A673 (cell line): ENCODE measurements at regions not wholly inside any gene's neighbourhood (a gene's known extent, or its start where the extent isn't known, plus 50 kb on each side); places are given as distances from the start of the nearest gene placed in this dataset.
A peak's percentile ranks its signal among the peaks of the same experiment; 100 is the strongest.

Experiments used
- BruUV-seq: library from RNA; stranded (reverse); fragments of 400-500 nt; replicated peaks from 2 replicates; lab custom pipeline; 2021; lab: Mats Ljungman, UMichigan
- CTCF ChIA-PET: fragments of 300-600 bp; sonication (Branson Sonifier 250); formaldehyde crosslinking; loops from one replicate; lab custom pipeline; 2022; ENCODE audit warnings: antibody characterized with exemption; lab: Charles Lee
- POLR2A ChIA-PET: fragments of 300-600 bp; sonication (Branson Sonifier 250); formaldehyde crosslinking; loops from one replicate; lab custom pipeline; 2022; ENCODE audit warnings: antibody characterized with exemption; ENCODE audit not compliant: low non-redundant PET; lab: Charles Lee
- DNase-seq: peaks from one replicate; pipeline ENCODE4 v3.0.0-alpha.2; 2015; ENCODE audit warnings: low spot score
- H3K27ac ChIP-seq: fragments of 200-600 bp; sonication (generic); 2 replicates; pipeline ENCODE4 v1.5.1; 2016; ENCODE audit warnings: mixed run types, low read depth, mild to moderate bottlenecking, mixed read lengths, antibody characterized with exemption, low read length; ENCODE audit not compliant: poor library complexity, severe bottlenecking
- H3K27me3 ChIP-seq: fragments of 200-600 bp; sonication (generic); replicated peaks from 2 replicates; pipeline ENCODE4 v1.6.1; 2017; ENCODE audit warnings: mixed run types, low read depth, mild to moderate bottlenecking, mixed read lengths, antibody characterized with exemption, low read length; ENCODE audit not compliant: insufficient read depth, poor library complexity
- H3K36me3 ChIP-seq: fragments of 200-600 bp; sonication (generic); 2 replicates; pipeline ENCODE4 v1.6.1; 2016; ENCODE audit warnings: mixed run types, mild to moderate bottlenecking, mixed read lengths, antibody characterized with exemption, low read length; ENCODE audit not compliant: insufficient read depth, poor library complexity, severe bottlenecking
- H3K4me1 ChIP-seq: fragments of 200-600 bp; sonication (generic); 2 replicates; pipeline ENCODE4 v1.6.1; 2017; ENCODE audit warnings: mixed run types, mild to moderate bottlenecking, mixed read lengths, antibody characterized with exemption, low read length; ENCODE audit not compliant: insufficient read depth, poor library complexity, severe bottlenecking
- H3K4me3 ChIP-seq: fragments of 200-600 bp; sonication (generic); 2 replicates; pipeline ENCODE4 v1.5.1; 2016; ENCODE audit warnings: low read depth, mixed run types, mild to moderate bottlenecking, mixed read lengths, low read length; ENCODE audit not compliant: poor library complexity, severe bottlenecking
- H3K9me3 ChIP-seq: fragments of 200-600 bp; sonication (generic); 2 replicates; pipeline ENCODE4 v1.6.1; 2016; ENCODE audit warnings: mixed run types, low read depth, mild to moderate bottlenecking, mixed read lengths, antibody characterized with exemption, low read length; ENCODE audit not compliant: poor library complexity, severe bottlenecking
- EZH2 ChIP-seq: fragments of 200-600 bp; sonication (generic); IDR thresholded peaks from 2 replicates; pipeline ENCODE4 v1.6.1; 2017; ENCODE audit warnings: borderline replicate concordance, low read depth, mild to moderate bottlenecking, mixed read lengths, antibody characterized with exemption, low read length; ENCODE audit not compliant: poor library complexity, severe bottlenecking
- intact Hi-C: fragments of 100-400 bp; cut with micrococcal nuclease; formaldehyde crosslinking; loops from one replicate; pipeline ENCODE4 v1.10.0; 2022; ENCODE audit not compliant: unreplicated experiment
- TF ChIP-seq, protein P1 (sequence below): fragments of 300-800, 200-600 bp; sonication (generic); conservative IDR thresholded peaks from 2 replicates; pipeline ENCODE4 v1.5.1; 2017; ENCODE audit warnings: low read depth, mild to moderate bottlenecking, antibody characterized with exemption, low read length, moderate library complexity, mixed read lengths

DNA sequence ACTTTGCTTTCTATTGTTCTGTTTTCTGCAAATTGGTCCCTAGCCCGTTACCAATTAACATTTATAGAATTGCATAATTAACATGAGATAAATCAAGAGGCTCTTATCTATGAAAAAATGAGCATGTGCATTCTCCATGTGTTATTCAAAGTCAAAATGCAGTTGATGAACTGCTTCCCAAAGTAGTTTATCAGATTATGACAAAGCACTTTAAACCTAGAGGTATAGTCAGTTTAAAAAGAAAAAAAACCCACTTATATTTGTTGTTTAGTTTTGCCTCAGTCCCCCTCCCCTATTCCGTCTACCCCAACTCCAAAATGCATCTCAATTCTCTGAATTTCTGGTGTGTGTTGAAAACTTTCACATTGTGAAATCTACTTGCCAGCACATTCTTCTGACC lies 119.5 kb downstream of the ATXN3L start:
- POLR2A ChIA-PET, result no interaction called here
- no peak for DNase-seq
- intact Hi-C loops, result no loop called here
- TF ChIP-seq EZH2, result no peak
- TF ChIP-seq, protein P1, sequence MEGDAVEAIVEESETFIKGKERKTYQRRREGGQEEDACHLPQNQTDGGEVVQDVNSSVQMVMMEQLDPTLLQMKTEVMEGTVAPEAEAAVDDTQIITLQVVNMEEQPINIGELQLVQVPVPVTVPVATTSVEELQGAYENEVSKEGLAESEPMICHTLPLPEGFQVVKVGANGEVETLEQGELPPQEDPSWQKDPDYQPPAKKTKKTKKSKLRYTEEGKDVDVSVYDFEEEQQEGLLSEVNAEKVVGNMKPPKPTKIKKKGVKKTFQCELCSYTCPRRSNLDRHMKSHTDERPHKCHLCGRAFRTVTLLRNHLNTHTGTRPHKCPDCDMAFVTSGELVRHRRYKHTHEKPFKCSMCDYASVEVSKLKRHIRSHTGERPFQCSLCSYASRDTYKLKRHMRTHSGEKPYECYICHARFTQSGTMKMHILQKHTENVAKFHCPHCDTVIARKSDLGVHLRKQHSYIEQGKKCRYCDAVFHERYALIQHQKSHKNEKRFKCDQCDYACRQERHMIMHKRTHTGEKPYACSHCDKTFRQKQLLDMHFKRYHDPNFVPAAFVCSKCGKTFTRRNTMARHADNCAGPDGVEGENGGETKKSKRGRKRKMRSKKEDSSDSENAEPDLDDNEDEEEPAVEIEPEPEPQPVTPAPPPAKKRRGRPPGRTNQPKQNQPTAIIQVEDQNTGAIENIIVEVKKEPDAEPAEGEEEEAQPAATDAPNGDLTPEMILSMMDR, result no peak
- H3K9me3 ChIP-seq, result no peaks in the 10 kb centered on the region
- H3K27ac ChIP-seq, result no peak overlapping the region
- CTCF ChIA-PET, result no interaction called here
- H3K36me3 ChIP-seq, result no peaks in the 10 kb centered on the region
- H3K4me1 ChIP-seq, result no peaks in the 10 kb centered on the region
- H3K4me3 ChIP-seq, result no peak overlapping the region
- no peaks in the 10 kb centered on the region for H3K27me3 ChIP-seq
- no TSS peak for BruUV-seq

DNA sequence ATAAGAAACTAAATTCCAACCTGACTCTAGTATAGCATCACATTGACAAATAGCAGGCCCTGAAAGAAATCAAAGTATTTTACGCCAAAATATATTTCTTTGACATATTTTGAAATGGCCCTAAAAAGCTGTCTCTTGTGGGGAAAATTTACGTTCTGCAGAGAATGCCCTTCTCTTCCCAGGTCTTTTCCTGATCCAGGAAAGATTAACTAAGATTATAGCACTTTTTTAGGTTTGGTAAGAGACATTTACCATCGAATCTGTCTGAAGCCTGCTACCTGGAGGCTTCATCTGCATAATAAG lies 121.1 kb downstream of the ATXN3L start:
- intact Hi-C loops, result no loop called here
- POLR2A ChIA-PET, result no interaction called here
- H3K9me3 ChIP-seq, result no peaks in the 10 kb centered on the region
- no peaks in the 10 kb centered on the region for H3K36me3 ChIP-seq
- H3K27ac ChIP-seq, result no peak overlapping the region
- H3K4me1 ChIP-seq, result no peaks in the 10 kb centered on the region
- CTCF ChIA-PET, result no interaction called here
- BruUV-seq, result no TSS peak
- no peak for DNase-seq
- TF ChIP-seq, protein P1, result no peak
- no peak for TF ChIP-seq EZH2
- no peaks in the 10 kb centered on the region for H3K27me3 ChIP-seq
- H3K4me3 ChIP-seq, result no peak overlapping the region

DNA sequence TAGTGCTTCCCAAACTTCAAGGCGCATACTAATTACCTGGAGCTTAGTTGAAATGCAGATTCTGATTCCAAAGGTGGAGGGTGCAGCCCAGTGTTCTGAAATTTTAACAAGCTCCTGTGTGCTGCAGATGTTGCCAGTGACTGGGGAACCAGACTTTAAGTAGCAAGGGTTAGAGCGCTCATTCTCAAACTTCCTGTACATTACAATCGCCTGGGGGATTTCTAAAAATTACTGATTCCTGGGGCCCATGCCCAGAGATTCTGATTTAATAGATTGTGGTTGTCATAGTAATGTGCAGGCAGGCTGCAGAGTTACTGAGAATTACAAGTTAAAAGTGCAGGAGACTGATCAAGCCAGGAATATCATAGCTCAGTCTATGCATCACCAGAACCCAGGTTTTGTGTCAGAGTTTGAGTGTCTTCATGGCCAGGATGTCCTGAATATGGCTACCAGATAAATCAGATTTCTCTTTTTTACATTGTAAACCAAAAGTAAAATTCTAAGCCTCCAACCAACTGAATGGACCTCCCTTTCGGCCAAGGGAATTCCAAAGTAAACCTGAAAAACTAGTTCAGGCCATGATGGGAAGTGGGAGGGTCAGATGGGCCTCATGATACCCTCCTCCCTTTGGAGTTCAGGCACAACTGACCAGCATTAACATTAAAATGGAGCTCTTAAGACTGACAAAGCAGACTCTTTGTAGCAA lies 121.6 kb downstream of the ATXN3L start:
- CTCF ChIA-PET, result no interaction called here
- H3K9me3 ChIP-seq, result no peaks in the 10 kb centered on the region
- POLR2A ChIA-PET, result no interaction called here
- TF ChIP-seq, protein P1, result no peak
- TF ChIP-seq EZH2, result no peak
- peak; percentile 17 for DNase-seq
- BruUV-seq, result no TSS peak
- no peaks in the 10 kb centered on the region for H3K27me3 ChIP-seq
- H3K4me1 ChIP-seq, result no peaks in the 10 kb centered on the region
- H3K36me3 ChIP-seq, result no peaks in the 10 kb centered on the region
- H3K4me3 ChIP-seq, result no peak overlapping the region
- H3K27ac ChIP-seq, result no peak overlapping the region
- intact Hi-C loops, result no loop called here
